Heart left ventricle (tissue), 16 donors: ENCODE measurements at regions not wholly inside any gene's neighbourhood (a gene's known extent, or its start where the extent isn't known, plus 50 kb on each side); places are given as distances from the start of the nearest gene placed in this dataset.

Source experiments
- ATAC-seq, 4 donors: fragments of 200-7000 bp; cut with Tn5 transposase; one replicate each; pipeline ENCODE4 v1.9.1; 2020 to 2022; ENCODE audit warnings: moderate library complexity in 4 of 4, mild to moderate bottlenecking in 3 of 4, moderate number of reproducible peaks in 1 of 4
- DNase-seq, 5 donors: peaks; one replicate each; pipeline ENCODE4 v3.0.0-alpha.2; 2020
- H3K27ac ChIP-seq, 12 donors: fragments of 200-600 bp; sonication (generic) in 4 of 12; one replicate each; pipeline versions ENCODE4 v1.5.0 to v1.8.0; 2016 to 2022; ENCODE audit warnings: mild to moderate bottlenecking in 2 of 12
- H3K27me3 ChIP-seq, 9 donors: fragments of 200-600 bp; sonication (generic) in 2 of 9; one replicate each; pipeline versions ENCODE4 v1.5.1 to v1.8.0; 2016 to 2022; ENCODE audit warnings: mild to moderate bottlenecking in 3 of 9
- H3K36me3 ChIP-seq, 9 donors: fragments of 200-600 bp; sonication (generic) in 2 of 9; one replicate each; pipeline versions ENCODE4 v1.5.0 to v1.8.0; 2018 to 2022; ENCODE audit warnings: mild to moderate bottlenecking in 2 of 9
- H3K4me1 ChIP-seq, 12 donors: fragments of 200-600 bp; sonication (generic) in 4 of 12; one replicate each; pipeline versions ENCODE4 v1.5.0 to v1.8.0; 2016 to 2022; ENCODE audit warnings: mild to moderate bottlenecking in 3 of 12
- H3K4me3 ChIP-seq, 12 donors: fragments of 200-600 bp; sonication (generic) in 4 of 12; one replicate each; pipeline versions ENCODE4 v1.5.0 to v1.8.0; 2017 to 2022; ENCODE audit warnings: mild to moderate bottlenecking in 9 of 12, moderate library complexity in 4 of 12
- H3K9me3 ChIP-seq, 12 donors: fragments of 200-600 bp; sonication (generic) in 4 of 12; one replicate each; pipeline versions ENCODE4 v1.5.0 to v1.8.0; 2016 to 2022; ENCODE audit warnings: mild to moderate bottlenecking in 1 of 12
- POLR2A ChIP-seq, 2 donors: fragments of 450-650 bp; IDR thresholded peaks; one replicate each; pipeline ENCODE4 v1.6.1; 2017; ENCODE audit warnings: antibody characterized with exemption in 2 of 2, mild to moderate bottlenecking in 2 of 2, moderate library complexity in 2 of 2
- WGBS, 4 donors: extraction: QIAGEN DNeasy Blood & Tissue Kit in 2 of 4; methylation state at CpG; one replicate each; pipeline versions ENCODE4 v1.1.5 to v1.1.7; 2013 to 2018; 5-methylcytosine and 5-hydroxymethylcytosine counted together
- intact Hi-C, 10 donors: fragments of 100-400 bp; cut with DNase I; formaldehyde crosslinking; loops; one replicate each; pipeline versions ENCODE4 v1.11.1 to v1.14.2; 2022
- TF ChIP-seq, protein P1 (sequence below), 12 donors: fragments of 200-600 bp; sonication (generic) in 4 of 12; IDR thresholded peaks; one replicate each; pipeline versions ENCODE4 v1.5.0 to v1.8.0; 2018 to 2022; ENCODE audit warnings: antibody characterized with exemption in 12 of 12, mild to moderate bottlenecking in 5 of 12
- donor health status: ischemic (EF 13 %, LVEDD 7.1; RV severe dilation, severe dysfunction).
- donor health status: healthy with polysubstance abuse.
- donor health status: DM: no; HTN: yes; CAD: no.
- donor health status: DM: no; HTN: no; CAD: no.
- donor health status: ischemic (EF 25% LVEDD 6.9; RV normal size, moderate dysfunction).
- donor health status: ischemic (EF 25% LVEDD 5.7; RV mildly dilated, moderate dysfunction).
- donor health status: healthy.
- donor health status: DM: yes; HTN: yes; CAD: no.
- donor health status: ischemic (EF 35%, LVEDD 5.7; RV mildly dilated, moderate dysfunction).
- donor health status: nonischemic (EF 11% LVEDD 7.7; RV severe dilation, severe dysfunction).
- donor health status: DM: yes; HTN: yes; CAD: no.
- donor health status: PGD.
- donor health status: ischemic (EF 29% LVEDD 5.4; RV normal size, mild dysfunction).
- donor health status: nonischemic (EF 23%, LVEDD 6.1; RV moderate dilation, normal function).

DNA sequence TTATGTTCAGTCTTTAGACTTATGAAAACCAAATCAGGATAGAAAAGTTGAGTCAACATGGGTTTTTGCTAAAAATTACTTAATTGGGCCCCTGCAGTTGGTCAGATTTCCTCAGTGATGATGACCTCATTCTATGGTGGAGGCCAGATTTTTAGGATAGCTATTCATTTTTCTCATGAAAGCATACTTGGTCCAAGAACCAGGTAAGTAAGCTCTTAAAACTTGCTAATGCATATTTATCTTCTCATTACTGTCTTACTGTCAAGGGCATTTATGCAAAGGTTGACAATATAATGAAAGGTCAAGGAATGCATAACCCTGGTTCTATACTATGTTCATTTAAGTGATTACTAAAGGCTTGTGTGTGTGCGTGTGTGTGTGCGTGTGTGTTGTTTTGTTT lies 650.6 kb downstream of the SATB2 start:
- 57 to 83% (median 80%) methylated on average over 2 of the region's 2 CpGs for WGBS, 4 donors

DNA sequence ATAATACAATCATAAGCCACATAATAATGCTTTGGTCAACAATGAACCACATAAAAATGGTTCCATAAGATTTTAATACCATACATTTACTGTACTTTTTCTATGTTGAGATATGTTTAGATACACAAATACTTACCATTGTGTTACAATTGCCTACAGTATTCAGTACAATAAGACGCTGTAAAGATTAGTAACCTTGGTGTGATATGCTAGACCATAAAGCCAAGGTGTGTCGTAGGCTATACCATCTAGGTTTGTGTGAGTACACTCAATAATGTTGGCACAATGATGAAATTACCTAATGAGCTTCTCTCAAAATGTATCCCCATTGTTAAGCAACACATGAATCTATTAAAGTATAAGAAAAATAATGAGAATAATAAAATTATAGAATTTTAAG lies 662.3 kb downstream of the SATB2 start:
- no peak overlapping the region for H3K4me3 ChIP-seq
- H3K36me3 ChIP-seq, result no peaks in the 10 kb centered on the region
- H3K4me1 ChIP-seq, result no peaks in the 10 kb centered on the region
- DNase-seq (no peak), ATAC-seq (no peak)
- no peak overlapping the region for H3K27ac ChIP-seq
- no peak for TF ChIP-seq POLR2A (IDR thresholded peaks at IDR 0.05)
- TF ChIP-seq, protein P1, sequence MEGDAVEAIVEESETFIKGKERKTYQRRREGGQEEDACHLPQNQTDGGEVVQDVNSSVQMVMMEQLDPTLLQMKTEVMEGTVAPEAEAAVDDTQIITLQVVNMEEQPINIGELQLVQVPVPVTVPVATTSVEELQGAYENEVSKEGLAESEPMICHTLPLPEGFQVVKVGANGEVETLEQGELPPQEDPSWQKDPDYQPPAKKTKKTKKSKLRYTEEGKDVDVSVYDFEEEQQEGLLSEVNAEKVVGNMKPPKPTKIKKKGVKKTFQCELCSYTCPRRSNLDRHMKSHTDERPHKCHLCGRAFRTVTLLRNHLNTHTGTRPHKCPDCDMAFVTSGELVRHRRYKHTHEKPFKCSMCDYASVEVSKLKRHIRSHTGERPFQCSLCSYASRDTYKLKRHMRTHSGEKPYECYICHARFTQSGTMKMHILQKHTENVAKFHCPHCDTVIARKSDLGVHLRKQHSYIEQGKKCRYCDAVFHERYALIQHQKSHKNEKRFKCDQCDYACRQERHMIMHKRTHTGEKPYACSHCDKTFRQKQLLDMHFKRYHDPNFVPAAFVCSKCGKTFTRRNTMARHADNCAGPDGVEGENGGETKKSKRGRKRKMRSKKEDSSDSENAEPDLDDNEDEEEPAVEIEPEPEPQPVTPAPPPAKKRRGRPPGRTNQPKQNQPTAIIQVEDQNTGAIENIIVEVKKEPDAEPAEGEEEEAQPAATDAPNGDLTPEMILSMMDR (IDR thresholded peaks at IDR 0.05), result no peak
- H3K9me3 ChIP-seq, result peaks cover 0 to 5% (median 0%) of the 10 kb centered on the region in 12 donors
- intact Hi-C loops, result no loop called here
- no peaks in the 10 kb centered on the region for H3K27me3 ChIP-seq
- 84 to 93% (median 88%) methylated on average over 2 of the region's 2 CpGs for whole genome bisulfite sequencing, 4 donors

More for the DNA sequence above, 650.6 kb downstream of the SATB2 start:
- TF ChIP-seq, protein P1 (IDR thresholded peaks at IDR 0.05), result no peak
- TF ChIP-seq POLR2A (IDR thresholded peaks at IDR 0.05), result no peak
- no peaks in the 10 kb centered on the region for H3K36me3 ChIP-seq
- no peak overlapping the region for H3K4me3 ChIP-seq
- ATAC-seq (no peak), DNase-seq (no peak)
- no peaks in the 10 kb centered on the region for H3K4me1 ChIP-seq
- intact Hi-C loops, result no loop called here
- no peaks in the 10 kb centered on the region for H3K27me3 ChIP-seq
- no peak overlapping the region for H3K27ac ChIP-seq
- no peaks in the 10 kb centered on the region for H3K9me3 ChIP-seq

DNA sequence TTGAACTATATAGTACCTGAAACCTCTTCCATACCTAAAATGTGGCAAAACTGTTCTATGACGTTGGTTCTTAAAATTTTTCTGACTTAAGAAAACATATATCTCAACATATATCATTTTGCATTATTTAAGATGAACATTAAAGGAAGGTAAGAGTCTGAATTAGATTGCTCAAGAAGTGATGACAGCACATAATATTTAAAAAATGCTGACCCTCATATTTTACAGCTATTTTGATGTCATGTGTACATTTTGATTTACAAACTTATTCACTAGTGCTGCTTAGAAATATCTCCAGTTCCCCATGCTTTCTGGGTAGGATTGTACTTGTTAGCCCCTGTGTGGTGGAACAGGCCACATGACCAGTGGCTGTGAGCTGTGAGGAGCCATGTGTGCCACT lies 666.1 kb downstream of the SATB2 start:
- intact Hi-C loops, result no loop called here
- H3K9me3 ChIP-seq, result no peaks in the 10 kb centered on the region
- H3K27me3 ChIP-seq, result no peaks in the 10 kb centered on the region
- no peaks in the 10 kb centered on the region for H3K36me3 ChIP-seq
- no peak overlapping the region for H3K27ac ChIP-seq
- no peaks in the 10 kb centered on the region for H3K4me1 ChIP-seq
- DNase-seq, result no peak
- ATAC-seq, result no peak
- no peak for TF ChIP-seq POLR2A (IDR thresholded peaks at IDR 0.05)
- TF ChIP-seq, protein P1 (IDR thresholded peaks at IDR 0.05), result no peak
- WGBS, 4 donors, result 0% methylated on average over 1 of the region's 1 CpG
- no peak overlapping the region for H3K4me3 ChIP-seq

DNA sequence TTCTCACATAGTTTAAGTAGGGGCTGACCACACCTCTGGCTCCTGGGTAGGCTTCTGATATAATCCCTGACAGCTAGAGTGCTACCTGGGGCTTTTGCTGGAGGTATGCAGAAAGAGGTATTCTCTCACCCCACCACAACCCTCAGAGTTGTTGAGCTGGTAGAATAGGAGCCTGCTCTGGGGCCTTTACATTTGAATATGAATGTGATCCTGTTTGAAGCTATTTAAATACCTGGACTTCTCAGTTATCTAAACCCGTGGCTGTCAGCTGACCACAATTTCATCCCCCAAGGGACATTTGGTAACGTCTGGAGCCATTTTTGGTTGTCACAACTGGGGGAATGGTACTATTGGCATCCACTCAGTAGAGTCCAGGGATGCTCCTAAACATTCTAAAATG lies 669.1 kb downstream of the SATB2 start:
- no peaks in the 10 kb centered on the region for H3K27me3 ChIP-seq
- H3K36me3 ChIP-seq, result no peaks in the 10 kb centered on the region
- H3K4me1 ChIP-seq, result no peaks in the 10 kb centered on the region
- ATAC-seq (no peak), DNase-seq (no peak)
- peaks cover 0 to 5% (median 0%) of the 10 kb centered on the region in 12 donors for H3K9me3 ChIP-seq
- 14 to 18% (median 17%) methylated on average over 2 of the region's 2 CpGs for WGBS, 4 donors
- intact Hi-C loops, result no loop called here
- no peak for TF ChIP-seq POLR2A (IDR thresholded peaks at IDR 0.05)
- no peak overlapping the region for H3K4me3 ChIP-seq
- no peak overlapping the region for H3K27ac ChIP-seq

DNA sequence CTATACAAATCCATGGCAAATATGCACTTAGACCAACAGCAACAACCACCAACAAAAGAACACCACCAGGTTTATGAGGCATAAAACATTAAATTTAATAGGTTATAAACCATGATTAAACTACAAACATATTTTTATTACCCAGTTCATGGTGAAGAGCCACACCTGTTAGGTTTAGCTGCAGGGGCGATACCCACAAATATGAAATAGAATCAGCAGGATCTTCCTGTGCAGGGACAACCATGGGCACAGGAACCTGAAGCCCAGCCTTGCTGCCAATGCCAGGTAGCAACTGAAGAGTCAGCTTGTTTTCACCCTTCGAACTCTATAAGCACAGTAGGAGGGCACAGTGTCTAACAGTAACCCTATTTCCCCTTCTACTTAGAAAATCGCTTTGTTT lies 675.0 kb downstream of the SATB2 start:
- Histone ChIP-seq H3K4me1 (no peaks in the 10 kb centered on the region), H3K27ac (no peak overlapping the region), H3K4me3 (no peak overlapping the region), H3K27me3 (no peaks in the 10 kb centered on the region), H3K9me3 (peaks cover 0 to 5% (median 0%) of the 10 kb centered on the region in 12 donors), H3K36me3 (no peaks in the 10 kb centered on the region)
- DNase-seq (no peak), ATAC-seq (no peak)
- WGBS, 4 donors, result 71 to 74% (median 74%) methylated on average over 3 of the region's 3 CpGs
- intact Hi-C loops, result no loop called here
- TF ChIP-seq, protein P1 (IDR thresholded peaks at IDR 0.05), result no peak
- TF ChIP-seq POLR2A (IDR thresholded peaks at IDR 0.05), result no peak
